BJ (cell line): ENCODE measurements at regions not wholly inside any gene's neighbourhood (a gene's known extent, or its start where the extent isn't known, plus 50 kb on each side); places are given as distances from the start of the nearest gene placed in this dataset.

ENCODE experiments used
- CTCF ChIA-PET: fragments of 350-600 bp; formaldehyde crosslinking; extraction: SDS; loops from one replicate; lab custom pipeline; 2021; ENCODE audit warnings: antibody characterized with exemption, inconsistent platforms; lab: Yijun Ruan, JAX
- POLR2A ChIA-PET: fragments of 300-600 bp; sonication (Branson Sonifier 250); formaldehyde crosslinking; extraction: SDS; loops from one replicate; lab custom pipeline; 2021; ENCODE audit warnings: antibody characterized with exemption; lab: Charles Lee
- DNase-seq: peaks from one replicate; pipeline ENCODE4 v3.0.0-alpha.2; 2011; ENCODE audit warnings: low read depth
- H3K27me3 ChIP-seq: 2 replicates; pipeline ENCODE4 v1.6.0; 2011; ENCODE audit warnings: low read length; ENCODE audit not compliant: control insufficient read depth, insufficient read depth
- H3K36me3 ChIP-seq: 2 replicates; pipeline ENCODE4 v1.5.1; 2011; ENCODE audit warnings: low read length; ENCODE audit not compliant: control insufficient read depth, insufficient read depth
- H3K4me3 ChIP-seq: 2 replicates; pipeline ENCODE4 v1.5.1; 2011; ENCODE audit warnings: low read depth, mild to moderate bottlenecking, control low read depth, low read length
- CTCF ChIP-seq: IDR thresholded peaks from 2 replicates; pipeline ENCODE4 v1.5.1; 2011; ENCODE audit warnings: low read depth, mild to moderate bottlenecking, control low read depth, inconsistent platforms, low read length, moderate library complexity; ENCODE audit not compliant: insufficient read depth

- CTCF ChIA-PET, result interaction anchor here (1.0 to 2.7 kb wide), 4 partner anchors 10 to 171 kb away, joined by 3 to 11 read pairs (median 10); no protein-coding TSS in a partner anchor
- TF ChIP-seq CTCF, result no peak
- H3K27me3 ChIP-seq, result no peaks in the 10 kb centered on the region
- POLR2A ChIA-PET, result no interaction called here
- no peak overlapping the region for H3K4me3 ChIP-seq
- DNase-seq, result no peak
- no peaks in the 10 kb centered on the region for H3K36me3 ChIP-seq
Observed at GRCh38 chr6:44646355-44646754, 258.8 kb downstream of the CDC5L start.

GRCh38 chr6:44649365-44650025, 262.0 kb downstream of the CDC5L start:
- Histone ChIP-seq H3K36me3 (no peaks in the 10 kb centered on the region), H3K4me3 (no peak overlapping the region), H3K27me3 (no peaks in the 10 kb centered on the region)
- ChIA-PET CTCF (interaction anchor here (0.6 to 1.9 kb wide), 5 partner anchors 19 to 1310 kb away, joined by 3 to 6 read pairs (median 3); no protein-coding TSS in a partner anchor), POLR2A (interaction anchor here (0.6 to 1.0 kb wide), 2 partner anchors 18 to 152 kb away, joined by 3 to 4 read pairs; no protein-coding TSS in a partner anchor)
- TF ChIP-seq CTCF, result no peak
- no peak for DNase-seq

- TF ChIP-seq CTCF, result no peak
- CTCF ChIA-PET, result interaction anchor here (1.9 kb wide), 1 partner anchor 20 kb away, joined by 6 read pairs; no protein-coding TSS in a partner anchor
- no peaks in the 10 kb centered on the region for H3K27me3 ChIP-seq
- no peak for DNase-seq
- POLR2A ChIA-PET, result no interaction called here
- H3K4me3 ChIP-seq, result no peak overlapping the region
- H3K36me3 ChIP-seq, result no peaks in the 10 kb centered on the region
Observed at GRCh38 chr6:44650495-44650894, 263.0 kb downstream of the CDC5L start.

GRCh38 chr6:44650947-44651346, 263.4 kb downstream of the CDC5L start:
- ChIA-PET POLR2A (no interaction called here), CTCF (interaction anchor here (1.9 kb wide), 1 partner anchor 21 kb away, joined by 6 read pairs; no protein-coding TSS in a partner anchor)
- TF ChIP-seq CTCF, result no peak

GRCh38 chr6:44651604-44652003, 264.1 kb downstream of the CDC5L start:
- CTCF ChIA-PET, result interaction anchor here (0.6 to 6.6 kb wide), 6 partner anchors 10 to 723 kb away, joined by 3 to 41 read pairs (median 4); no protein-coding TSS in a partner anchor

More at GRCh38 chr6:44650947-44651346, 263.4 kb downstream of the CDC5L start:
- no peak for DNase-seq
- Histone ChIP-seq H3K36me3 (no peaks in the 10 kb centered on the region), H3K27me3 (no peaks in the 10 kb centered on the region), H3K4me3 (no peak overlapping the region)

More at GRCh38 chr6:44651604-44652003, 264.1 kb downstream of the CDC5L start:
- DNase-seq, result no peak
- Histone ChIP-seq H3K36me3 (no peaks in the 10 kb centered on the region), H3K4me3 (no peak overlapping the region), H3K27me3 (no peaks in the 10 kb centered on the region)
- POLR2A ChIA-PET, result no interaction called here
- TF ChIP-seq CTCF, result no peak
